ENCODE measurements at regions not wholly inside any gene's neighbourhood (a gene's known extent, or its start where the extent isn't known, plus 50 kb on each side); places are given as distances from the start of the nearest gene placed in this dataset.

DNA sequence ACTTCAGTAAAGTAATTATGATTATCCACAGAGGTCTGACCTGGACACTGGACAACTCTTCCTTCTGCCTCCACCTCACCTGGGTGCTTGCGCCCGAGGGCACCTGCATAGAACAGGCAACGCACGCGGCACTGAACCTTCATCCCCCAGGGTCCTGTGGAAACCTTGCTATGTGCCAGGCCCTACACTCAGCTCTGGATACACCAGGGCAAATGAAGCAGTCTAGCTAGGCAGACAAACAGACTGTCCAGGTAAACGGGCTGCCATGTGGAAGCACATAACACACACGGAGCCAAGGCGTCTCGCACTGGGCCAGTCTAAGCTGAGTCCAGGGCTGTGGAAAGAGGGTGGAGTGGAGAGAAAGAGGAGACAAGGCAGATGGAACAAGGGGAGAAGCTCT, 109.3 kb upstream of the AFDN start:
- no peak for TF ChIP-seq POLR2AphosphoS5 (IDR thresholded peaks at IDR 0.05)
- TF ChIP-seq, protein P1, sequence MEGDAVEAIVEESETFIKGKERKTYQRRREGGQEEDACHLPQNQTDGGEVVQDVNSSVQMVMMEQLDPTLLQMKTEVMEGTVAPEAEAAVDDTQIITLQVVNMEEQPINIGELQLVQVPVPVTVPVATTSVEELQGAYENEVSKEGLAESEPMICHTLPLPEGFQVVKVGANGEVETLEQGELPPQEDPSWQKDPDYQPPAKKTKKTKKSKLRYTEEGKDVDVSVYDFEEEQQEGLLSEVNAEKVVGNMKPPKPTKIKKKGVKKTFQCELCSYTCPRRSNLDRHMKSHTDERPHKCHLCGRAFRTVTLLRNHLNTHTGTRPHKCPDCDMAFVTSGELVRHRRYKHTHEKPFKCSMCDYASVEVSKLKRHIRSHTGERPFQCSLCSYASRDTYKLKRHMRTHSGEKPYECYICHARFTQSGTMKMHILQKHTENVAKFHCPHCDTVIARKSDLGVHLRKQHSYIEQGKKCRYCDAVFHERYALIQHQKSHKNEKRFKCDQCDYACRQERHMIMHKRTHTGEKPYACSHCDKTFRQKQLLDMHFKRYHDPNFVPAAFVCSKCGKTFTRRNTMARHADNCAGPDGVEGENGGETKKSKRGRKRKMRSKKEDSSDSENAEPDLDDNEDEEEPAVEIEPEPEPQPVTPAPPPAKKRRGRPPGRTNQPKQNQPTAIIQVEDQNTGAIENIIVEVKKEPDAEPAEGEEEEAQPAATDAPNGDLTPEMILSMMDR (IDR thresholded peaks at IDR 0.05 in 8 of 11, conservative IDR thresholded peaks at IDR 0.05 in 3 of 11): no peak
